ENCODE measurements at regions not wholly inside any gene's neighbourhood (a gene's known extent, or its start where the extent isn't known, plus 50 kb on each side); places are given as distances from the start of the nearest gene placed in this dataset.

DNA sequence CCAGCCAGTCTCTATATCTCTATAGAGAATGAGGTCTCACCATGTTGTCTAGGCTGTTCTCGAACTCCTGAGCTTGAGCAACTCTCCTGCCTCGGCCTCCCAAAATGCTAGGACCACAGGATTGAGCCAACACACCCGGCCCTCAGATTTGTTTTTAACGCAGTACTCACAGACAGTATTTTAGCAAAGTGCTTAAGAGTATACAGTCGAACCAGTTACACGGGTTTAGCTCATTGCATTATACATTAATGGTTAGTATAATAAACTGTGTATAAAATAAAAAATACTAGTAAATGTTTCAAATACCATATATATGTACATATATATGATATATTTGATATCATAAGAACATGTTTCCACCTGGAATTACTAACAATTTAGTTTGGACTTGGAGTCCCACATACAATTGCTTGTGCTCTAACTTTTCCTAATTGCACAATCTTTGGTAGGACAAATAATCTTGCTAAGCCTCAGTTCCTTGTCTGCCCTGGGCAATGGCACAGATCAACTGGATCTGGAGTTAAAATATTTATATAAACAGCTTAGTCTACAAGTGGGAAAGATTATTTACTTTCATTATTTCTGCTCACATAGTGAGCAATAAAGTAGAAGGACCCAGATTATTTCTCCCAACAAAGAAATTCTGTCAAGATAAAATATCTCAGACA is 508.9 kb upstream of the LRATD1 start:
- TF ChIP-seq EZH2phosphoT487 (IDR thresholded peaks at IDR 0.05; ENCODE audit: insufficient read depth, low read depth) (no peak), EZH2 (IDR thresholded peaks at IDR 0.05; ENCODE audit: insufficient read depth, poor library complexity, severe bottlenecking) (no peak)

Data from GM23248 (cell line).